ENCODE measurements at regions not wholly inside any gene's neighbourhood (a gene's known extent, or its start where the extent isn't known, plus 50 kb on each side); places are given as distances from the start of the nearest gene placed in this dataset.
"Not testable (repeated sequence)": the region's sequence is repeated elsewhere in the genome, so short reads cannot be mapped to it uniquely, and the experiment has no call there.

- no peak for DNase-seq (ENCODE audit: insufficient read length, low spot score)
- TF ChIP-seq TAF1 (IDR thresholded peaks at IDR 0.05; ENCODE audit: low read depth, low read length) = no peak
- TF ChIP-seq POU2F2 (IDR thresholded peaks at IDR 0.05; ENCODE audit: low read depth, low read length) = no peak
- FAIRE-seq = no peak
Measured at GRCh38 chr2:199064201-199064600, 393.5 kb downstream of the SATB2 start.

GRCh38 chr2:199057936-199058335, 399.8 kb downstream of the SATB2 start:
- TF ChIP-seq SPI1 (IDR thresholded peaks at IDR 0.05; ENCODE audit: low read depth, low read length) = no peak
- no peak for TF ChIP-seq POLR2A (IDR thresholded peaks at IDR 0.05; ENCODE audit: low read depth, low read length)
- no peak for TF ChIP-seq TAF1 (IDR thresholded peaks at IDR 0.05; ENCODE audit: low read depth, low read length)
- no peak for TF ChIP-seq POU2F2 (IDR thresholded peaks at IDR 0.05; ENCODE audit: low read depth, low read length)
- TF ChIP-seq POLR2AphosphoS5 (IDR thresholded peaks at IDR 0.05; ENCODE audit: low read depth, low read length) = no peak
- TF ChIP-seq PAX5 (IDR thresholded peaks at IDR 0.05; ENCODE audit: insufficient read depth, low read length, severe bottlenecking) = no peak
- FAIRE-seq (no peak), DNase-seq (ENCODE audit: insufficient read length, low spot score) (no peak)

DNA sequence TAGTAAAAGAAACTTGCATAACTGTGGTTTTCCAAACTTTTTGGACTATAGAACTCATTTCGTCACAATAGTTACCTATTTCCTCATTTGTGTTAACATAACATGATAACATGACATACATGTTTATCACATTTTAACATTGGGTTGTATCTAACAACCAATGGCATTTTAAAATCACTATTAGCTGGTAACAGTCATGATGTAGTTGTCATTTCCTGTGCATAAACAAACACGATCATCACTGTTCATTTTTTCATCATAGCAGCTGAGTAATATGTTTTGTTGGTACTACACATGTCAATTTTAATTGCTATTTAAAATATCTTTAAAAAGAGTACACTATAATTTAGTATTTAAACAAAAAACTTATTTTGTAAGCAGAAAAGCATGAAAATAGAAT, 402.4 kb downstream of the SATB2 start:
- DNase-seq (ENCODE audit: insufficient read length, low spot score) (no peak), FAIRE-seq (no peak)
- TF ChIP-seq POLR2AphosphoS5 (IDR thresholded peaks at IDR 0.05; ENCODE audit: low read depth, low read length) (no peak), SPI1 (IDR thresholded peaks at IDR 0.05; ENCODE audit: low read depth, low read length) (no peak), POLR2A (IDR thresholded peaks at IDR 0.05; ENCODE audit: low read depth, low read length) (no peak), POU2F2 (IDR thresholded peaks at IDR 0.05; ENCODE audit: low read depth, low read length) (no peak), PAX5 (IDR thresholded peaks at IDR 0.05; ENCODE audit: insufficient read depth, low read length, severe bottlenecking) (no peak), TAF1 (IDR thresholded peaks at IDR 0.05; ENCODE audit: low read depth, low read length) (no peak)

DNA sequence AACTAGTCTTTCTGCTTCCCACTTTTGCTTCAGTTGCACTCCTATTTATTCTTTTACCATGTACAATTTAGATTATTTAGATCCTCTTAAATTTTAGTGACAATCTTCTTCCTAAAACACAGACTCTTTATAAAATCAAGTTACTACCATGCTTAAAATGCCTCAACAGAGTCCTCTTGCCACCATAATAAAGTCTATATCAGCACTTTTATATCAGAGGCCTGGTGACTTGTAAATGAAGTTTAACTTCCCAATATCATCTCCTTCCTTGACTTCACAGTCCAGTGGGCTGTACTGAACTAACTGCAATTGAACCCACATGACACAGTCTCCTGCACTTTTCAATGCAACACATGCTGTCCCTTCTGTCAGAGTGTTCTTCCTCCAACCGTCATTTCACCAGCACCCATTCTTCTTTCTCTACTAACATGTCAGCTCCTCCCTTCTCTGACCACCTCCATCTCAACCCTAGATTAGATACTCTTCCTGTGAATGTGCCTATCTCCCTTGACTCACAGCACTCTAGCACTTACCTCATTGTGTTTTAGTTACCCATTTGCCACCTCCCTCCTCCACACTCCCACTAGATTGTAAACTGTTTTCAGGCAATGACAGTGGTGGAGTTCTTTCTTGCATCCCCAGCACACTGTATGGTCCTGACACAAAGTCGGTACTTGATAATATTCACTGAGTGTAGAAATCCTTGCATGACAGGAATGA, 414.9 kb downstream of the SATB2 start:
- DNase-seq (ENCODE audit: insufficient read length, low spot score) = no peak
- no peak for FAIRE-seq

GRCh38 chr2:199040522-199040921, 417.2 kb downstream of the SATB2 start:
- TF ChIP-seq POLR2A (IDR thresholded peaks at IDR 0.05; ENCODE audit: low read depth, low read length) (no peak), PAX5 (IDR thresholded peaks at IDR 0.05; ENCODE audit: insufficient read depth, low read length, severe bottlenecking) (no peak)
- DNase-seq (ENCODE audit: insufficient read length, low spot score) (no peak), FAIRE-seq (no peak)

More for the DNA sequence above, 414.9 kb downstream of the SATB2 start:
- TF ChIP-seq POLR2AphosphoS5 (IDR thresholded peaks at IDR 0.05; ENCODE audit: low read depth, low read length) (no peak), PAX5 (IDR thresholded peaks at IDR 0.05; ENCODE audit: insufficient read depth, low read length, severe bottlenecking) (no peak), SPI1 (IDR thresholded peaks at IDR 0.05; ENCODE audit: low read depth, low read length) (no peak)

- not testable (repeated sequence) for FAIRE-seq
Measured at GRCh38 chr2:199033761-199034160, 424.0 kb downstream of the SATB2 start.

GRCh38 chr2:199025146-199025545, 432.6 kb downstream of the SATB2 start:
- DNase-seq (ENCODE audit: insufficient read length, low spot score) (no peak), FAIRE-seq (no peak)
- no peak for TF ChIP-seq POLR2AphosphoS5 (IDR thresholded peaks at IDR 0.05; ENCODE audit: low read depth, low read length)
- TF ChIP-seq PAX5 (IDR thresholded peaks at IDR 0.05; ENCODE audit: insufficient read depth, low read length, severe bottlenecking) = no peak
- no peak for TF ChIP-seq SPI1 (IDR thresholded peaks at IDR 0.05; ENCODE audit: low read depth, low read length)
- no peak for TF ChIP-seq POU2F2 (IDR thresholded peaks at IDR 0.05; ENCODE audit: low read depth, low read length)
- TF ChIP-seq TAF1 (IDR thresholded peaks at IDR 0.05; ENCODE audit: low read depth, low read length) = no peak
- TF ChIP-seq POLR2A (IDR thresholded peaks at IDR 0.05; ENCODE audit: low read depth, low read length) = no peak

More at GRCh38 chr2:199033761-199034160, 424.0 kb downstream of the SATB2 start:
- not testable (repeated sequence) for DNase-seq (ENCODE audit: insufficient read length, low spot score)

- no peak for FAIRE-seq
- TF ChIP-seq POLR2AphosphoS5 (IDR thresholded peaks at IDR 0.05; ENCODE audit: low read depth, low read length) = no peak
- no peak for TF ChIP-seq POLR2A (IDR thresholded peaks at IDR 0.05; ENCODE audit: low read depth, low read length)
- TF ChIP-seq PAX5 (IDR thresholded peaks at IDR 0.05; ENCODE audit: insufficient read depth, low read length, severe bottlenecking) = no peak
- TF ChIP-seq POU2F2 (IDR thresholded peaks at IDR 0.05; ENCODE audit: low read depth, low read length) = no peak
- no peak for TF ChIP-seq SPI1 (IDR thresholded peaks at IDR 0.05; ENCODE audit: low read depth, low read length)
- TF ChIP-seq TAF1 (IDR thresholded peaks at IDR 0.05; ENCODE audit: low read depth, low read length) = no peak
- DNase-seq (ENCODE audit: insufficient read length, low spot score) = no peak
Measured at GRCh38 chr2:199024224-199024623, 433.5 kb downstream of the SATB2 start.

DNA sequence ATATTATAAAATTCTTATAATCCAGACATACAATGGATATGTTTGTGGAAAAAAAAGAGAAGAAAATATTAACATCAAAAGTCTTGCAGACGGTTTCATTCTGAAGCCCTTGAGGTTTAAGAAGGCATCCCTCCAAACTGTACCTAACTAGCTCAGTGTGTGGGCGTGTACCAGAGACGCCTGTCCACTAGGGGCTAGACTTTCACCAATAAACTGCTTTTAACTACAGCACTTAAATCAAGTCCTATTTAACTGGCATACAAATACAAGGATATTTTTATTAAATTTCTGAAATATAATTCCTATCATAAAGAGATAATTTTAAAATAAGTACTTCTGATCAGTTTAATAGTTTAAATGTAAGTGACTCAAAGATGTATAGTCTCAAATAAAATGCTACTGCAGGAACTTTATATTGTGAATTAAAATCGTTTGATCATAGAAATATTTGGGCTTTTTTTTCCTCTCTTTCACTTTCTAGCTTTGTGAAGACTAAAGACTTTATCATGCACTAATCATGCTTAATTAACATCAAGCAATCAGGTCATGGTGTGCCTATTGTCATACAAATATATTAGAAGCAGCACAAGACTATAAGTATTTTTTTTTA, 437.7 kb downstream of the SATB2 start:
- no peak for TF ChIP-seq POLR2AphosphoS5 (IDR thresholded peaks at IDR 0.05; ENCODE audit: low read depth, low read length)
- TF ChIP-seq SPI1 (IDR thresholded peaks at IDR 0.05; ENCODE audit: low read depth, low read length) = no peak
- TF ChIP-seq POU2F2 (IDR thresholded peaks at IDR 0.05; ENCODE audit: low read depth, low read length) = no peak
- TF ChIP-seq POLR2A (IDR thresholded peaks at IDR 0.05; ENCODE audit: low read depth, low read length) = no peak
- TF ChIP-seq TAF1 (IDR thresholded peaks at IDR 0.05; ENCODE audit: low read depth, low read length) = no peak
- TF ChIP-seq PAX5 (IDR thresholded peaks at IDR 0.05; ENCODE audit: insufficient read depth, low read length, severe bottlenecking) = no peak
- no peak for FAIRE-seq
- no peak for DNase-seq (ENCODE audit: insufficient read length, low spot score)

GRCh38 chr2:199018826-199019225, 438.9 kb downstream of the SATB2 start:
- TF ChIP-seq SPI1 (IDR thresholded peaks at IDR 0.05; ENCODE audit: low read depth, low read length) (no peak), POU2F2 (IDR thresholded peaks at IDR 0.05; ENCODE audit: low read depth, low read length) (no peak), TAF1 (IDR thresholded peaks at IDR 0.05; ENCODE audit: low read depth, low read length) (no peak), PAX5 (IDR thresholded peaks at IDR 0.05; ENCODE audit: insufficient read depth, low read length, severe bottlenecking) (no peak), POLR2A (IDR thresholded peaks at IDR 0.05; ENCODE audit: low read depth, low read length) (no peak), POLR2AphosphoS5 (IDR thresholded peaks at IDR 0.05; ENCODE audit: low read depth, low read length) (no peak)
- no peak for FAIRE-seq
- no peak for DNase-seq (ENCODE audit: insufficient read length, low spot score)

All from GM12891 (cell line).